SK-N-DZ (cell line): ENCODE measurements at regions not wholly inside any gene's neighbourhood (a gene's known extent, or its start where the extent isn't known, plus 50 kb on each side); places are given as distances from the start of the nearest gene placed in this dataset.
"Not testable (repeated sequence)": the region's sequence is repeated elsewhere in the genome, so short reads cannot be mapped to it uniquely, and the experiment has no call there.

ENCODE experiments used
- DNase-seq: peaks from one replicate; pipeline ENCODE4 v3.0.0-alpha.2; 2015; ENCODE audit warnings: low spot score

DNA sequence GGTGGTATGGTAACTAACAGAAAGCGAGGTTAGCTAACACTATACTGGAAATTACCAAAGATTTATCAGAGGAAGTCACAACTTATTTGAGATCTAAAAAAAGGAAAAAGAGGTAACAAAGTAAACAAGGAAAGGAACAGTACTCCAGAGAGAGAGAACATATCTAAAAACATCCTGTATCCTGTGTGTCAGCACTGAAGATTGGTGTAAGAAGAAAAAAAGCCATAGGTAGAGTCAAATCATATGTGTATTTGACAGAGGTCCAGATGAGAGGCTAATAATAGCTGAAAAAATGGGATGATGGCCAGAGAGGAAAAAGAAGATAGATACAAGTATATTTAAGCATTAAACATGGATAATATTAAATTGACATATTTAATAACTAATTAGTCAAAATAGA lies 802.0 kb upstream of the FAM174A start:
- not testable (repeated sequence) for DNase-seq

DNA sequence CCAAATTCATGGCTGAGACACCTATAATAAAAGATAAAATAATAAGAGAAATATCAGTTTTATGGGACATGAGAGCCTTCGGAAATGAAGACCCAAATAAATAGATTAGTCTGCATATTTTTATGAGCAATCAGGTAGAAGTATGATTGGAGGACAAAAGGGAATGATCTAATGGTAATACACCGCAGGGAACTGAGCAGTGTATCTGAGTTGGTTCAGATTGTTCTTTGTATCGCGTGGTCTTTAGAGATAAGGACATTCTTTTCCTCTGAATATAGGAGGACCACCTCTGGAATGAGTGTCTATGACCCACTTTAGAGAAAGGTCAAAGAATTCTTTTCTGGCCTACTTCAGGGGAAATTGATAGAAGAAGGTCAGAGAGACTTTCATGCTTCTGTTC lies 801.8 kb upstream of the CHD1 start:
- DNase-seq: not testable (repeated sequence)

DNA sequence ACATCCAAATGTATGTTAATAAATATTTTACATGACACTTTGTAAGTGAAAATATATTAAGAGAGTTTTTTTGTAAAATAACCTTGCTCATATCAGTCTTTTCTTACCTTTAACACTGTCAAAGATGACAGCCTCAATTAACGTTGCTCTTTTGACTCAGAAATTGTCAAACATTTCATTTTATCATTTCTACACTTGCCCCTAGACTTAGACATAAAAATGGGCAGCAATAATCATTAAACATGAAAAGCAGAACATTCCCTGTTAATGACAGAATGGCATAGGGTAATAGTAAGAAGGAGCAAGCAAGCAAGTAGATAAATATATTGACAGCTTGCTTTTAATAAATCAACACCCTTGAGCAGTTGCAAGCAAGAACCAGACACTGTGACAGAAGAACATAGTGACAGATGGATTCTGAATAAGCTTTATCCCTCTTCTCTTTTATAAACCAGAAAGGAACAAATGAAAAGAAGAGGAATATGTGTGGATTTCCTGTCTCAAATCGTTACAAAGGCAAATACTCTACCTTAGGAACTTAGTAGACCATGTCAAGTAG lies 796.0 kb upstream of the CHD1 start:
- no peak for DNase-seq

DNA sequence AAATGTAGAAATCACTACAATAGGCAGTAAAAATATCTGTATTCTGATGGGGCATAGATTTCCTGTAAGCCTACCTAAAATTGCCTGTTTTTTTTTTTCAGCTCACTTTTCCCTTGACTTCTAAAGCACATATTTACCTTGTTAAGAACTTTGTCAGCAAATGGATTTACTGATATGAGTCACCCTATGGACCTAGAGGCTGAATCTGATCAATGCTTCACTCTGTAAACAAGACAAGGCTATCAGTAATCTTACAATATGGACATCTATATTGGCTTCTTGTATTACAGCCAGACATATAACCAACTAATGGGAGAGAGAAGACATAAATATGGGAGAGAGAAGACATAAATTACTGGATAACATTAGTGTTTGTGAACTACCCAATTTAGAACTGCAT lies 792.7 kb upstream of the CHD1 start:
- no peak for DNase-seq

DNA sequence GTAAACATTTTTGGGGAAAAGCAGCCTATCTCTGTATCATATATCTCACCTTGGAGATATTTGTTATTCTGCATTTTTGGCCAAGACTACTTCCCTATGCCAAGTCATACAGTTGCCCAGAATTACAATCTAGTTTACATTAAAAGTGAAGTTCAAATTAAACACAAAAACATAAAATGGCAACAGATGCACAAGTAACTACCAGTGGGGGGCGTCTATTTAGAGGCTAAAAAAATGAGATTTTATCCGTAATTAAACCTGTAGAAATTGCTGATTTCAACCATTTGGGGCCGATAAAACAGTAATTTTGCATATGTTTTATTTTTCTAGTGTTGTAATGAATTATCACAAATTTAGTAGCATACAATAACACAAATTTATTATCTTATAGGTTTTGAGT lies 787.1 kb upstream of the CHD1 start:
- DNase-seq: no peak

DNA sequence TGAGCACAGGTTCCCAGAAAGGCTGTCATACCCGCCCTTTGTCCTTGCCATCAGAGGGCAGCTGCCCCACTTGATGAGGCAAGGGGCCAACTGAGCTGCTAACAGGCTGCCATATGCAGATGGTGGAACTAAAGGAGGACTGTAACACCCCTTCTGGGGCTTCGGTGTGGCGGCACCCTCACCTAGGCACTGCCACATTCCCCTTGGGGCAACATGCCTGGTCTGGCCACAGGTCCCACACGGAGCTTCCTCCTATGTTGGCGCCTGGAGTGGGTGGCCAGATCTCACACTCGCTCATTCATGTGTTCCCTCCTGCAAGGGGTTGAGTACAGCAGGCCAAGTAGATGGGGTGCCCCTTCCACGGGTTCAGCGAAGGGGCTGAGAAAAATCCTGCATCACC lies 777.4 kb upstream of the CHD1 start:
- no peak for DNase-seq

DNA sequence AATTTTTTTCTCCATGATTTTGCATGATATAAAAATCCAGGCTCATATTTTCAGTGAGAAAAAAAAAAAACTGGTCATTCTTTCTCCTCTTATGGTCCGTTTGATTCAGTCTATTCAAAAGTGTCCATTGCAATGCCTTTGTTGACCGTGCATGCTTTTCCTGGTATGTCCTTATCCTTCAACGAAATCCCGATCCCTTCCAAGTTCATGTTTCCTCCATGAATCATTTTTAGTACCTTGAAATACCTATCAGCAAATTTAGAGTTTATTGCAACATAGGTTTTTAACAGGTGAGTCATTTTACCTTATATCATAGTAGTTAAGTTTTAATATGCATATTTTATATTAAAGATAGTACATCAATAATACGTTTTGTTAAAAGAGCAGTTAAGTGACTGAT lies 773.8 kb upstream of the CHD1 start:
- no peak for DNase-seq

DNA sequence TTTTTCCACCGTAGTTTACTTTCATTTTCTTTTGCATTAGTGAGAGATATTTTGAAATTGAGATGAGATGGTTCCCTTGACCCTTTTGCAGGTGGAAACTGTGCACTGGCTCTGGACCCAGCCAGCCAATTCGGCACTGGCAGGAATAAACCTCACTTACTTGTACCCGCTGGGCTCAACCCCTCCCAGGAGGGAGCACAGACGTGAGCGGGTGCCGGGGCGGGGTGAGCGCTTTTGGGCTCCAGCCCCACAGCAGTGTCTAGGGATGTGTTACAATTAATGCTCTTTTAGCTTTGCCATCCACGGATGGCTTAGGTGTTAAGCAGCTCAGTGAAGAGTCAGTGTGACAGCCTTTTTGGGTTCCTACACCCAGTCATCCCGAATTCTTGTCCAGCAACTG lies 766.1 kb upstream of the CHD1 start:
- DNase-seq: no peak

DNA sequence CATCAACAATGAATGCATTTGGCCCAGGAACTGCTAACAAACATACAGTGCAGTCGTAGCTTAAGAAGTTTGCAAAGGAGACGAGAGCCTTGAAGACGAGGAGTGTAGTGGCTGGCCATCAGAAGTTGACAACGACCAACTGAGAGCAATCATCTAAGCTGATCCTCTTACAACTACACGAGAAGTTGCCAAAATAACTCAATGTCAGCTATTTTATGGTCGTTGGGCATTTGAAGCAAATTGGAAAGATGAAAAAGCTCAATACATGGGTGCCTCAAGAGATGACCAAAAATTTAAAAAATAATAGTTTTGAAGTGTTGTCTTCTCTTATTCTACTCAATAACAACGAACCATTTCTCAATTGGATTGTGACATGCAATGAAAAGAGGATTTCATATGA lies 757.7 kb upstream of the CHD1 start:
- DNase-seq: no peak

DNA sequence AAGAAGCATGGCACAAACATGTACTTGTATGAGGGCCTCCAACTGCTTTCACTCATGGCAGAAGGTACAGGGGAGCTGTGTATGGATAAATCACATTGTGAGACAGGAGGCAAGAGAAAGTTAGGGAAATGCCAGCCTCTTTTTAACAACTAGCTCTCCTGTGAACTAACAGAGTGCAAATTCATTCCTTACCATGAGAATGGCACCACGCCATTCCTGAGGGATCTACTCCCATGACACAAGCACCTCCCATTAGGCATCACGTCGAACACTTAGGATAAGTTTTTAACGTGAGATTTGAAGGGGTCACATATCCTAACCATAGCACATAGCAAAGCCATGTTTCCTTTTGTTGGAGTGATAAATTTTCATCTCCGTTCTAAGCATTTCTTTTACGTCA lies 747.2 kb upstream of the CHD1 start:
- DNase-seq: no peak

DNA sequence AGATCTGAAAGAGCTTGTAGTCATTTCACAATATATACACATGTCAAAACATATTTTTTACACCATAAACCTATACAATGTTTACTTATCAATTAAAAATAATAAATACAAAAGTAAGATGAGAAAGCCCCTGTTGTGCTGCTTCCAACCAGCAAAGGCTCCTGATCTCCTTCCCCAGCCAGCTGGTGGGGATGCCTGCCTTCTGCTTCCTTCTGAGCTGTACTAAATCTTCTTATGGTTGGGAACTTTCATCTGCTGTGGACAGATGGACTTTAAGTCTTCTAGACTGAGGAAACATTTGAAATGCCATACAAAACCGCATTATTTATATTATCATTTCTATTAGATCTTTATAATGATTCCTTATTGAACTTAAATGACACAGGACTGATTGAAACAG lies 745.3 kb upstream of the CHD1 start:
- DNase-seq: no peak

DNA sequence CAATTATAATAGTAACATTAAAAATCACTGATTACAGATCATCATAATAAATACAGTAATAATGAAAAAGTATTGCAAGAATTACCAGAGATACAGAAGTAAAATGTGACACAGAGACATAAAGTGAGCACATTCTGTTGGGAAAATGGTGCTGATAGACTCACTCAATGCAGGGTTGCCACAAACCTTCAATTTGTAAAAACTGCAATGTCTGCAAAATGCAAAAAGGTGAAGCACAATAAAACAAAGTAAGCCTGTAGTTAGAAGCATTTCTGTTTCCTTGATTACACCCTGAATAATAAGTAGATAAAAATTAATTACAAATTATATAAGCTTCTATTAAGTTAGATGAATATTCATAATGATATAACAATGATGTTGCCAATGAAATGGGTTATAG lies 736.2 kb upstream of the CHD1 start:
- DNase-seq: no peak

DNA sequence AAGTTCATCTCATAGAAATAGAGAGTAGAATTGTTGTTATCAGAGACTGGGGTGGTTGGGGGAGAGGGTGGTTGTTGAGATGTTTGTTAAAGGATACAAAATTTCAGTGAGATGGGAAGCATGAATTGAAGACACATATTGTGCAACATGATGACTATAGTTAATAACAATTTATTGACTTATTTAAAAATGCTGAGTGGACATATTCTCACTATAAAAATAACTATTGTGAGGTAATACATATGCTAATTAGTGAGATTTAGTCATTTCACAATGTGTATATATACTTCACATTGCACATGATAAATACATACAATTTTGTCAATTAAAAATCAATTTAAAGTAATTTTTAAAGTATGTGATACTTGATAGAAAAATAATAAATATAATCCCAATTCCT lies 722.5 kb upstream of the CHD1 start:
- no peak for DNase-seq

DNA sequence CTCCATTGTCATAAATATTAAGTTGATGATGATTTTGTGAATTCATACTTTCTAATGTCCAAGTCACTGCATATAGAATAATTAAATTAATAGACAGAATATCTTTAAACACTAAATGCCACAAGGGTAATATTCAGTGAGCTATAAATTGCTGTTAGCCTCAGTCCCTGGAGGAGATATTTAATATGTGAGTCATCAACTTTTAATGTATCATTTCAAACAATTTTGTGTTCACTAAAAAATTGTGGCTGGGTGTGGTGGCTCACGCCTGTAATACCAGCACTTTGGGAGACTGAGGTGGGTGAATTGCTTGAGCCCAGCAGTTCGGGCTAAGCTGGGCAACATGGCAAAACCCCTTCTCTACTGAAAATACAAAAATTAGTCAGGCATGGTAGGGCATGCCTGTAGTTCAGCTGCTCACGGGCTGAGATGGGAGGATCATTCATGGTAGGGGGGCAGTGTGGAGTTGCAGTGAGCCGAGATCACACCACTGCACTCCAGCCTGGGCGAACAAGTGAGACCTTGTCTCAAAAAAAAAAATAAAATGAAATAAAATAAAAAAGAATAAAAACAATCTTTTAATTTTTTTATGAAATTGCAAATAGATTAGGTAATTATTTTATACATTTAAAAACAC lies 717.3 kb upstream of the CHD1 start:
- no peak for DNase-seq

DNA sequence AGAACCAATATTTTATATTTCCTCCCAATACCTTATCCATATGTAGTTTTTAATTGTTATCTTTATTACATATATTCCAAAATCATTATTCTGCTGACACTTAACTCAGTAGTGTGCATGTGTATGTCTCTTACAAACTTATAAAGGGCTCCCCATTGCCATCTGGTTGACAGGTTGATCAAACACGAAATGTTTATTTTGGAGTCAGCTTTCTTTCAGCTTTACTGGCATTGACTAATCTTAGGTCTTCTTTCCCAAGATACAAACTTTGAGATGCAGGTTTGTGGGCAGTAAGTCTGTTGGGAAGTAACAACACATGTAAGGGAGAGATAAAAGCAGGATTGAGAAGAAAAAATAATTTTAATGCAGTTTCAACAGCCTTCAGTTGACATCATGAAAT lies 716.0 kb upstream of the CHD1 start:
- DNase-seq: no peak

DNA sequence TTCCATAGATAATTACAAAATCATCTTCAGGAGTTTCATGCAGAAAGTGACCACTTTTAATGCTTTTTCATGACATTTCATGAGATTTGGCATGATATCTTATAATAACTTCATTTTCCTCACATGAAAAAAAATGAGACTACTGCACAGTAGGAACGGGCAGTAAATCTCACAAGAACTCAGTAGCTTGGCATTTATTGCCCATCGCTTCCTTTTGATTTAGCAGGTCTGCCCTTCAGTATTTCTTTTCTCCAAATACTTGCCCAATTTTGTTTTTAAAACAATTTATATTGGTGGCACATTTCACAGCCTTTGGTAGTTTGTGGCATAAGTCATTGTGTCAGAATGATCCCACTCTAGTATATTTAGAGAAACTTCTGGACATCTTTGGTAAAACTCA lies 711.8 kb upstream of the CHD1 start:
- no peak for DNase-seq

DNA sequence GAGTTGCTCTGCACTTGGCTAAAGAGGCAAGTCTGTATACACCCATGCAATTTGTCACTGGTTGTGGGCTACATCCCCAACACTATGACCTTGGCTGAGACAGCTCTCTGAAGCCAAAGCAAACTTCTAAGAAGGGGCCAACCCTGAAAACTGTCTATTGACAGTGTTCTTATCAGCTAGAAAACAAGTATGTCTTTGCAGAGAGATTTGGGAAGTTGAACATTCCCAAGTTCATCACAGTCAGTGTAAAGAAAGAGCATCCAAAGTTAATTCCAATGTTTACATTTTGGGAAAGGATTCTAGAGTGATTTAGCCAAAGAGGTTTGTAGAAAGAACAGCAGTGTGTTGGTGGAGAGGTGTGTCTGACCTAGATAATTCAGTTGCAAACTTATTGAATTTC lies 711.1 kb upstream of the CHD1 start:
- DNase-seq: no peak

DNA sequence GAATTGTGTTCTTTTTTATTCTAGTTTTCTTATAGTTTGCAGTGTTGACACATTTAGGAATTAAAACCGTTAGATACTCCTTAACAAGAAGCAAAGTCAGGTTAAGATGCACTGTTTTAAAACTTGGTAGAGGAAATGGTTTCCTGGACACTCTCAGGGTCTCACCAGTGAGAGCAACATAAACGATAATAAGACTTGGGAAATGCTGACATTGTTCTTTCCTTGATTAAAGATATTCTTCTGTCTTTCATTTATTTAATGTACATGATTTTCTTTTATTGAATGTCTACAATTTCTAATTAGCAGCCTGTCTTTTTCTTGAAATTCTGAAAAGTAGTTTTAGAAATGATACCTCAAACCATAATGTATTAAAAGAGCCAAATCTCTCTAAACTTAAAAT lies 707.9 kb upstream of the CHD1 start:
- DNase-seq: no peak

DNA sequence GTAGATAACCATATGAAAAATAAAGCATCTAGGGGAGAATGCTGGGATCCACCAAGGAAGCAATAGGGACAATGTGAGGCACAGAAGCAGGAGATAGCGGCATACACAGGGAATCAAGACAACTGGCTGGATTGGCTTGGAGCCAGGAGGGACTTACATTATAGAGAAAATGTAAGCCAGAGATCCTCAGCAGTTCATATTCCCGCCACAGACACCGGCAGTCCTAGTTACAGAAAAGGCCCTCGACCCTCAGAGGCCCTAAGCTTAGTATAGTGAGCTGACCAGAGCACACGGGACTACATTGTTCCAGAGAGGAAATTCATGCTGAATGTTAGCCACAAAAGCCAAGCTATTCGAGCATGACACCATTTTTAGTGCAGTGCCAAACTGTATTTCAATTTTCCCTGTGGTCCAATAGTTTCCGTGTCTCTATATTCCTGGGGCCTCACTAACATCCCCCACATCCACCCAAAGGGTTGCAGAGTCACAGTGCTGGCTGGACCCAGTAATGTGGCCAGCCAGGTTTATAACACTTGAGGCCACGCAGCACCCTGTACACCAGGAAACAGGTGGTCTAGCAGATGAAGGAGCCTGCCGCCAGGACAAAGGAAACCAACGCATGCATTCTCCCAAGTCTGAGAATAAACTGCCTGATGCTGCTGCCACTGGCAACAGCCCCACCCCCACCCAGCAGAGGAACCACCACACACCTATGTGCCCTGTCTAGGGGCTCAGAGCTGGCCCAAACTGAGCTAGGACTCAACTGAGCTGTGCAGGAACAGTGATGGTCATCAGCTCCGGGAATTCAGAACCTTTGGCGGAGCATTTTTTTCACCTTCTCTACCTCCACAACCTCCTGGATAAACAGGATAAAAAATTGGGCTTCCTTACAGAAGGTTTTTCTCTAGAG lies 693.2 kb upstream of the CHD1 start:
- DNase-seq: peak; percentile 6

DNA sequence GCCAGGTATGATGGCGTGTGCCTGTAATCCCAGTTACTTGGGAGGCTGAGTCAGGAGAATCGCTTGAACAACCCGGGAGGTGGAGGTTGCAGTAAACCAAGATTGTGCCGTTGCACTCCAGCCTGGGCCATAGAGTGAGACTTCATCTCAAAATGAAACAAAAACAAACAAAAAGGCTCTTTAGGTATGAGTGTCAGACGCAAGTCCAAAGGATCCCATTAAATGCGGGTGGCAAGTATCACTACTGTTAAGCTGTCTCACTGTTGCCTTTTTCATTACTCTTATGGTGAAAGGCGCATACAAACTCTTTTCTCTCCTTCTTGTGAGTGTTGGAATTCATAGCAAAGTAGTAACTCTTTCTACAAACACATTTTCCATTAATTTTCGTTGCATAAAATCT lies 688.5 kb upstream of the CHD1 start:
- no peak for DNase-seq

DNA sequence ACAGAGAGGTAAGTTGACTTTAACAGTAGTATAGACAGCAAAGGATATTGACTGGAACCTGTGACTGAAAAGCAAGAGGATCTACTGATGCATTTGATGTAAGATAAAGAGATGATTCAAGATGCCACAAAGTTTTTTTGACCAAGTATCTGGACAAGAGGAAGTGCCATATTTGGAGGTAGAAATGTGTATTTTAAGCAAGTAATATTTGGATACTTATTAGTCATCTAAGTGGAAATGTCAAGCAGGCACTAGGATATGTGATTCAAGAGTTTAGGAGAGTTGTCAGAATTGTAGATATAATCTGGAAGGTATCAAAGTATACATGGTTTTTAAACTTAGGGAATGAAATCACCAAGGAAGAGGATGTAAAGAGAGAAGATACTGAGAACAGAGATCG lies 686.1 kb upstream of the CHD1 start:
- DNase-seq: no peak

DNA sequence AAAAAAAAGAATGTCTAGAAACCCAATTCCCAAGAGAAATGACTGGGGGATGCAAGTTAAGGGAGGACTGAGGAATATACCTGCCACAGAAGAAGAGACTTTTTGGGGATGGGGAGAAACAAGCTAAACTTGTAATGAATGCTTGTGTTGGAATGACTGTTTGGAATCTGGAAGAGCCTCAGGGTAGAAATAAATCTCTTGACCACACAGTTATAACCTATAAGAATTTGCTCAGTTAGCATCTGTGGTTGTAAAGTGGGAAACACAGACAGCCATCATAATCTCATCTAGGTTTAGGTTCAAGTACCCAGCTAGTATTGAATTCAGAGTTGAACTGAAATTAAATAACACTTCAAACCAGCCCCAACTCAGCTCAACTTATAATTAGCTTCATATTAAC lies 678.3 kb upstream of the CHD1 start:
- DNase-seq: no peak

DNA sequence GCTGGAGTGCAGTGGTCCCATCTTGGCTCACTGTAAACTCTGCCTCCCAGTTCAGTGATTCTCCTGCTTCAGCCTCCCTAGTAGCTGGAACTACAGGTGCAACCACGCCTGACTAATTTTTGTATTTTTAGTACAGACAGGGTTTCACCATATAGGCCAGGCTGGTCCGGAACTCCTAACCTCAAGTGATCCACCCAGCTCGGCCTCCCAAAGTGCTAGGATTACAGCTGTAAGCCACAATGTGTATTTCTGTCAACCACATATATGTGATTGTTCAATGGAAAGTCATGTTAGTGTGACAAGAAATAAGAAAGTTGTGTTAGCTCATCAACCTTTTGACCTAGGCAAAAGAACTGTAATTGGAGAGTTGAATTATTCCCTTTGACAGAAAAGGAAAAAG lies 677.1 kb upstream of the CHD1 start:
- DNase-seq: no peak
